Activated CD4-positive, alpha-beta memory T cell treated with anti-CD3 and anti-CD28 coated beads for 36 hours (primary cell): ENCODE measurements at regions not wholly inside any gene's neighbourhood (a gene's known extent, or its start where the extent isn't known, plus 50 kb on each side); places are given as distances from the start of the nearest gene placed in this dataset.

Source experiments
- CTCF ChIA-PET: fragments of 350-600 bp; sonication (Branson Sonifier 250); formaldehyde crosslinking; loops from one replicate; lab custom pipeline; 2021; ENCODE audit warnings: antibody characterized with exemption, inconsistent platforms; lab: Charles Lee
- POLR2A ChIA-PET: fragments of 350-600 bp; sonication (Branson Sonifier 250); formaldehyde crosslinking; loops from one replicate; lab custom pipeline; 2021; ENCODE audit warnings: antibody characterized with exemption; lab: Charles Lee
- DNase-seq: peaks from one replicate; pipeline ENCODE4 v3.0.0-alpha.2; 2020
- H3K27ac Mint-ChIP-seq: one replicate; pipeline ENCODE4 v1.8.0; 2021; ENCODE audit warnings: mixed read lengths
- H3K27me3 Mint-ChIP-seq: one replicate; pipeline ENCODE4 v1.8.0; 2021; ENCODE audit warnings: mixed read lengths
- H3K36me3 Mint-ChIP-seq: one replicate; pipeline ENCODE4 v1.8.0; 2021; ENCODE audit warnings: mixed read lengths
- H3K4me1 Mint-ChIP-seq: one replicate; pipeline ENCODE4 v1.8.0; 2021; ENCODE audit warnings: low read depth, mixed read lengths
- H3K4me3 Mint-ChIP-seq: one replicate; pipeline ENCODE4 v1.8.0; 2021; ENCODE audit warnings: mild to moderate bottlenecking, mixed read lengths
- H3K9me3 Mint-ChIP-seq: one replicate; pipeline ENCODE4 v1.8.0; 2021; ENCODE audit warnings: mixed read lengths
- intact Hi-C: fragments of 100-400 bp; cut with micrococcal nuclease; formaldehyde crosslinking; loops from one replicate; pipeline ENCODE4 v1.15.1; 2023

- Mint-ChIP-seq H3K4me3 (no peak overlapping the region), H3K27me3 (no peaks in the 10 kb centered on the region), H3K9me3 (no peaks in the 10 kb centered on the region), H3K36me3 (no peaks in the 10 kb centered on the region), H3K4me1 (no peaks in the 10 kb centered on the region), H3K27ac (no peak overlapping the region)
- intact Hi-C loops = no loop called here
- ChIA-PET CTCF (no interaction called here), POLR2A (no interaction called here)
- no peak for DNase-seq
Observed at GRCh38 chr3:135751991-135752390, 213.5 kb upstream of the PPP2R3A start.

- intact Hi-C loops = no loop called here
- Mint-ChIP-seq H3K4me3 (no peak overlapping the region), H3K27ac (no peak overlapping the region), H3K4me1 (no peaks in the 10 kb centered on the region), H3K9me3 (no peaks in the 10 kb centered on the region), H3K27me3 (no peaks in the 10 kb centered on the region), H3K36me3 (no peaks in the 10 kb centered on the region)
- no peak for DNase-seq
- ChIA-PET POLR2A (no interaction called here), CTCF (no interaction called here)
Observed at GRCh38 chr3:135752851-135753250, 212.7 kb upstream of the PPP2R3A start.

- Mint-ChIP-seq H3K9me3 (no peaks in the 10 kb centered on the region), H3K36me3 (no peaks in the 10 kb centered on the region), H3K27me3 (no peaks in the 10 kb centered on the region), H3K27ac (no peak overlapping the region), H3K4me1 (no peaks in the 10 kb centered on the region), H3K4me3 (no peak overlapping the region)
- CTCF ChIA-PET = no interaction called here
- intact Hi-C loops = no loop called here
- no peak for DNase-seq
- POLR2A ChIA-PET = no interaction called here
Observed at GRCh38 chr3:135753506-135753905, 212.0 kb upstream of the PPP2R3A start.

DNA sequence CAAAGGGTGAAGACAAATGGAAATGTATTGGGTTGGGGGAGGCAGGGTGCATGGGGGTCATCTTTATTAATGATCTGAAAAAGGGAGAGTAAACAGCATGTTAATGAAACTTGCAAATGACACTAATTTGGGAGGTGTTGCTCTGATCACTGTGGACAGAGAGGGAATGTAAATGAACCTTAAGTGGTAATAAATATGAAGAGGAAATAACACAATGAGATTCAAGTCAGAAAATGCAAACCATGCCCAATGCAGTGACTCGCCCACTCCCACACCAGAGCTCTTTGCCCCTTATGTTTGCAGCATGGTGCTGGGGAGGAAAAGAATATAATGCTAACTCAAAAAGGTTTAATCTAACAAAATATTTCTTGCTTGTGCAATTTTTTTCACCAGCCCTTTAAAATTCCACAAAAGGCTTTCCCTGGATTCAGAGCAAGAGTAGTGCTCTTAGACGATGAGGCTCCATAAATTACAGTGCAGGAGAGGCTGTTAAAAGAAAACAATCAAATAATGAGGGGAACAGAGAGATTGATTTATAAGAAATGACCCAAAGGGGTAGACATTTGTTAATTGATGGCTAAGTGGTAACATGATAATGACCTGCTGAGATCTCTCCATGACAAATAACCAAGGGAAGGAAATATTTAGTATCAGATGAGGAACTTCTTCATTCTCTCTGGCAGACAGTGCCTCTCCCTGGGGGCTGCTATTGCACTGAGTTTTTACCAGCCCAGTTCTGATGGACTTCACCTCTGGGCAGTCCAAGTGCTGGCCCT, 210.0 kb upstream of the PPP2R3A start:
- intact Hi-C loops = no loop called here

DNA sequence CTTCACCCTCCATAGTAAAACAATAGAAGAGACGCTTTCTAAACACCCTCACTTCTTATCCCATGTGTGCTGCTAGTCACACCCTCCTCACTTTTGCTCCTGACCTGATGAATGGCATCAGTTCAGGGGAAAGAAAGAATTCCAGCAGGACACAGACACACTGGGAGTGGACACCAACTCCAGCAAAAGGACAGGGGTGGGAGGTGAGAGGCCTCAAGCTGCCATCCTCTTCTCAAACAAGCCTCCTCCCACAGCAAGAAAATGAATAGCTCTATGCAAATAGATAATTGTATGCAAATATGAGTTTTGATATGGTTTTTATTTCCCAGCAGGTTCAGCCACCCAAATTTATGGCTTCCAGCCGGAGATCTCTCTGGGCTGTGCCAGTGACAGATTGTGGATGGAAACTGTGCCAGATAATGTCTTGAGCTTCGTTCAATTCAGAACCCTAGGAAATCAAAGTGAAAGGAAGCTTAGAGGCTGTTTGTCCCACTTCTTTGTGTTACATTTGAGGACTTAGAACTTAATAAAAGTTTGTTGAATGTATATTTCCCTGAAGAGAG, 209.3 kb upstream of the PPP2R3A start:
- no peak for DNase-seq
- H3K9me3 Mint-ChIP-seq = no peaks in the 10 kb centered on the region
- no peak overlapping the region for H3K27ac Mint-ChIP-seq
- intact Hi-C loops = no loop called here
- ChIA-PET CTCF (no interaction called here), POLR2A (no interaction called here)
- no peaks in the 10 kb centered on the region for H3K4me1 Mint-ChIP-seq
- no peaks in the 10 kb centered on the region for H3K36me3 Mint-ChIP-seq
- no peaks in the 10 kb centered on the region for H3K27me3 Mint-ChIP-seq
- no peak overlapping the region for H3K4me3 Mint-ChIP-seq

More for the DNA sequence above, 210.0 kb upstream of the PPP2R3A start:
- H3K4me1 Mint-ChIP-seq = no peaks in the 10 kb centered on the region
- no peak overlapping the region for H3K4me3 Mint-ChIP-seq
- H3K36me3 Mint-ChIP-seq = no peaks in the 10 kb centered on the region
- CTCF ChIA-PET = no interaction called here
- POLR2A ChIA-PET = no interaction called here
- no peaks in the 10 kb centered on the region for H3K9me3 Mint-ChIP-seq
- no peak for DNase-seq
- H3K27ac Mint-ChIP-seq = no peak overlapping the region
- no peaks in the 10 kb centered on the region for H3K27me3 Mint-ChIP-seq

- ChIA-PET CTCF (no interaction called here), POLR2A (no interaction called here)
- Mint-ChIP-seq H3K4me1 (no peaks in the 10 kb centered on the region), H3K9me3 (no peaks in the 10 kb centered on the region), H3K27ac (no peak overlapping the region), H3K36me3 (no peaks in the 10 kb centered on the region), H3K27me3 (peaks cover 1% of the 10 kb centered on the region), H3K4me3 (no peak overlapping the region)
- intact Hi-C loops = no loop called here
- DNase-seq = no peak
Observed at GRCh38 chr3:135757421-135757820, 208.1 kb upstream of the PPP2R3A start.

DNA sequence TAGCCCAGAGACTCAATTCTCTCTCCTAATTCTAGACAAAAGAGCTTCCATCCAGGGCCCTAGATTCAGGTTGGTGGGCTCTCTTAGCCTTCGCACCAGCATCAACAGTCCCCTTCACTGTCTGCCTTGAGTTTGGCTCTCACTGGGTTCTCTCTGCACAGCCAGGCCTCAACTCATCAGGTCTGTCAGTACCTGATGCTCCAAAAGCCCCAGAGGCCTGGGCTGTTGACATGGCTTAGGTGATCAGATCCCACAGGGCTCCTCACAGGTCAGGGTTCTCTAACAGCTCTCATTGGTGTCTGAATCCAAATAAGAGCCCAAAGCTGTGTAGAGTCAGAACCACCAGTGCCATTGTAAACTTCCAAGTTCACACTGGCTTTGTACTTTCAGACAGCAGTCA, 206.6 kb upstream of the PPP2R3A start:
- CTCF ChIA-PET = no interaction called here
- Mint-ChIP-seq H3K36me3 (no peaks in the 10 kb centered on the region), H3K27ac (no peak overlapping the region), H3K4me3 (no peak overlapping the region), H3K9me3 (no peaks in the 10 kb centered on the region), H3K4me1 (no peaks in the 10 kb centered on the region), H3K27me3 (peaks cover 1% of the 10 kb centered on the region)
- DNase-seq = no peak
- intact Hi-C loops = no loop called here
- POLR2A ChIA-PET = no interaction called here

DNA sequence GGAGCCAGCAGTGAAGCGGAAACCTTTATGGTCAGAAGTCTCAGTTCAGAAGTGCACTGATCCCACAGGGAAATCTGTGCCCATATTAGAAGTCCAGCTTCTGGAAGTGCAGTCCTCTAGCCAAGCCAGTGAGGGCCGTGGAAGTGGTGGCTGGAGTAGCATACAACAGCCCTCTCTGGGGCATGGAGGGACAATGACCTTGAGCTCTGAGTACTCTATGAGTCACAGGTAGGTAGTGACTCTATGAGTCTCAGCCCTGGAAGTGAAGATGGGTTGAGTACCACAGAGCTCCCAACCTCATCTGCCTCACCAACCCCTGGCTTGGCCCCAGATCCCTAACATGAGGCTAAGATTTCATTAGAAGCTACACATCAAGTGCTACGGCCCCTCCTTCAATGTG, 205.9 kb upstream of the PPP2R3A start:
- peaks cover 3% of the 10 kb centered on the region for H3K9me3 Mint-ChIP-seq
- no peak overlapping the region for H3K27ac Mint-ChIP-seq
- DNase-seq = no peak
- ChIA-PET CTCF (no interaction called here), POLR2A (no interaction called here)
- intact Hi-C loops = no loop called here
- H3K4me3 Mint-ChIP-seq = no peak overlapping the region
- H3K36me3 Mint-ChIP-seq = no peaks in the 10 kb centered on the region
- peaks cover 1% of the 10 kb centered on the region for H3K27me3 Mint-ChIP-seq
- no peaks in the 10 kb centered on the region for H3K4me1 Mint-ChIP-seq

DNA sequence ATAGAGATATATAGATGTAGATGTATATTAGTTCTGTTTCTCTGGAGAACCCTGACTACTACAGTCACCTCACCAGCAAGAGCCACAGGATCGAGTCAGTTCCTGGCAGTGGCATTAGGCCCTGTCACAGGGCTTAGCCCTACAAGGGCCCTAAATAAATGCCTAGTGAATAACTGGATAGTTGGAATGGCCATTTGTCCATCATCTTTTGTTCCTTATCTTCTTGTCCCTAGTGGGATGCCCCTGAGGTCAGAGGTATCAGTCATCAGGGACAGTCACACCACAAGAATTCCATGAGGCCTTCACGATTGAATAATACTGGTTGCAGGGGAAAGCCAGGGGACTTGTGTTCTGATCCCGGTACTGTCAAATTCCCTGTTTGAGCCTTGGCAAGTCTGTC, 204.9 kb upstream of the PPP2R3A start:
- intact Hi-C loops = no loop called here
- DNase-seq = no peak
- H3K4me1 Mint-ChIP-seq = no peaks in the 10 kb centered on the region
- H3K27ac Mint-ChIP-seq = no peak overlapping the region
- ChIA-PET CTCF (no interaction called here), POLR2A (no interaction called here)
- peaks cover 7% of the 10 kb centered on the region for H3K9me3 Mint-ChIP-seq
- no peak overlapping the region for H3K4me3 Mint-ChIP-seq
- H3K36me3 Mint-ChIP-seq = no peaks in the 10 kb centered on the region
- H3K27me3 Mint-ChIP-seq = peaks cover 2% of the 10 kb centered on the region

- H3K27me3 Mint-ChIP-seq = peaks cover 3% of the 10 kb centered on the region
- intact Hi-C loops = no loop called here
- H3K4me1 Mint-ChIP-seq = no peaks in the 10 kb centered on the region
- peaks cover 7% of the 10 kb centered on the region for H3K9me3 Mint-ChIP-seq
- CTCF ChIA-PET = no interaction called here
- no peak for DNase-seq
- H3K4me3 Mint-ChIP-seq = no peak overlapping the region
- POLR2A ChIA-PET = no interaction called here
- no peak overlapping the region for H3K27ac Mint-ChIP-seq
- H3K36me3 Mint-ChIP-seq = no peaks in the 10 kb centered on the region
Observed at GRCh38 chr3:135762188-135762856, 203.2 kb upstream of the PPP2R3A start.

- Mint-ChIP-seq H3K36me3 (no peaks in the 10 kb centered on the region), H3K4me1 (no peaks in the 10 kb centered on the region), H3K27me3 (peaks cover 3% of the 10 kb centered on the region), H3K4me3 (no peak overlapping the region), H3K9me3 (peaks cover 7% of the 10 kb centered on the region), H3K27ac (no peak overlapping the region)
- POLR2A ChIA-PET = no interaction called here
- CTCF ChIA-PET = no interaction called here
- intact Hi-C loops = no loop called here
- DNase-seq = no peak
Observed at GRCh38 chr3:135766115-135766514, 199.4 kb upstream of the PPP2R3A start.

- ChIA-PET POLR2A (no interaction called here), CTCF (no interaction called here)
- no peaks in the 10 kb centered on the region for H3K4me1 Mint-ChIP-seq
- no peak overlapping the region for H3K27ac Mint-ChIP-seq
- no peak for DNase-seq
- no peaks in the 10 kb centered on the region for H3K9me3 Mint-ChIP-seq
- intact Hi-C loops = no loop called here
- no peaks in the 10 kb centered on the region for H3K36me3 Mint-ChIP-seq
- no peak overlapping the region for H3K4me3 Mint-ChIP-seq
- no peaks in the 10 kb centered on the region for H3K27me3 Mint-ChIP-seq
Observed at GRCh38 chr3:135771760-135772159, 193.8 kb upstream of the PPP2R3A start.

DNA sequence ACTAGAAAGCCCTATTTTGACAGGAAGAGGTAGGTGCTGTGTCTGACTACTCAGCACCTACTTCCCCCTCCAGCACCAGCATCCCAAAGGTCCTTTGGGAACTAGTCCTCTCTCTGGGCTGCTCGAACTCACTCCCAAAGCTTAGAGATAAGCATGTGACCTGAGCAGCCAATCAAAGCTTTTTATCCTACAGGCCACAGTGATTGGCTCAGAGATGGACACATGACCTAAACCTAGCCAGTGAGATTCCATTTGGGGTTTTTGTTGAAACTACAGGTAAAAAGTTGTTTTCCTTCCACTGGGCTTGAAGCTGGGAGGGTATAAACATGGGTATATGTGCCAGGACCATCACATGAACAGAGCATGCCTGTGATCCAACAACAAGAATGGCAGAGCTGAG, 186.5 kb upstream of the PPP2R3A start:
- POLR2A ChIA-PET = no interaction called here
- Mint-ChIP-seq H3K36me3 (no peaks in the 10 kb centered on the region), H3K4me3 (no peak overlapping the region), H3K4me1 (no peaks in the 10 kb centered on the region), H3K27me3 (no peaks in the 10 kb centered on the region), H3K9me3 (no peaks in the 10 kb centered on the region), H3K27ac (no peak overlapping the region)
- CTCF ChIA-PET = no interaction called here
- intact Hi-C loops = no loop called here
- DNase-seq = no peak
